Ishikawa (cell line): ENCODE measurements at regions not wholly inside any gene's neighbourhood (a gene's known extent, or its start where the extent isn't known, plus 50 kb on each side); places are given as distances from the start of the nearest gene placed in this dataset.

Experiments
- CREB1 ChIP-seq: IDR thresholded peaks from 2 replicates; pipeline ENCODE4 v1.6.1; 2012; ENCODE audit warnings: low read depth
- FOXM1 ChIP-seq: IDR thresholded peaks from 2 replicates; pipeline ENCODE4 v1.6.1; 2012; ENCODE audit warnings: low read depth, borderline replicate concordance
- MAX ChIP-seq: IDR thresholded peaks from 2 replicates; pipeline ENCODE4 v1.6.1; 2012
- NFIC ChIP-seq: IDR thresholded peaks from 2 replicates; pipeline ENCODE4 v1.6.1; 2012
- TAF1 ChIP-seq: IDR thresholded peaks from 2 replicates; pipeline ENCODE4 v1.6.1; 2012; ENCODE audit warnings: low read depth, mild to moderate bottlenecking

GRCh38 chr6:14361297-14361696 lies 243.7 kb downstream of the CD83 start:
- TF ChIP-seq NFIC: no peak
- TF ChIP-seq TAF1: no peak
- TF ChIP-seq MAX: no peak
- no peak for TF ChIP-seq CREB1
- TF ChIP-seq FOXM1: no peak
